AG04450 (cell line): ENCODE measurements at regions not wholly inside any gene's neighbourhood (a gene's known extent, or its start where the extent isn't known, plus 50 kb on each side); places are given as distances from the start of the nearest gene placed in this dataset.

ENCODE experiments used
- CTCF ChIA-PET: fragments of 300-600, 350-600 bp; formaldehyde crosslinking; extraction: SDS; loops from one replicate; lab custom pipeline; 2022; ENCODE audit warnings: antibody characterized with exemption, inconsistent platforms; lab: Charles Lee
- POLR2A ChIA-PET: fragments of 350-600 bp; formaldehyde crosslinking; extraction: SDS; loops from one replicate; lab custom pipeline; 2021; ENCODE audit warnings: antibody characterized with exemption, inconsistent platforms; lab: Yijun Ruan, JAX
- DNase-seq: peaks from one replicate; pipeline ENCODE4 v3.0.0-alpha.2; 2011; ENCODE audit warnings: low read depth, low spot score
- H3K27ac ChIP-seq: one replicate; pipeline ENCODE4 v1.5.1; 2012; ENCODE audit warnings: low read depth, low read length, control low read depth
- H3K27me3 ChIP-seq: one replicate; pipeline ENCODE4 v1.6.0; 2012; ENCODE audit warnings: low read length; ENCODE audit not compliant: control insufficient read depth, insufficient read depth
- H3K4me3 ChIP-seq: 2 replicates; pipeline ENCODE4 v1.5.1; 2011; ENCODE audit warnings: mild to moderate bottlenecking, low read depth, low read length, control low read depth
- H3K9me3 ChIP-seq: 2 replicates; pipeline ENCODE4 v1.5.1; 2012; ENCODE audit warnings: low read length; ENCODE audit not compliant: control insufficient read depth, insufficient read depth
- CTCF ChIP-seq: IDR thresholded peaks from 2 replicates; pipeline ENCODE4 v1.5.1; 2011; ENCODE audit warnings: low read depth, low read length, control low read depth, inconsistent platforms

- Histone ChIP-seq H3K27ac (no peak overlapping the region), H3K4me3 (no peak overlapping the region), H3K27me3 (no peaks in the 10 kb centered on the region), H3K9me3 (peaks cover 5% of the 10 kb centered on the region)
- no peak for TF ChIP-seq CTCF
- ChIA-PET POLR2A (no interaction called here), CTCF (no interaction called here)
- no peak for DNase-seq
These were observed 455.0 kb upstream of the DMAC1 start for GRCh38 chr9:8254541-8254940.

- peaks cover 5% of the 10 kb centered on the region; the same call in 1 of the 2 replicates for H3K9me3 ChIP-seq
- H3K27me3 ChIP-seq: no peaks in the 10 kb centered on the region
- no peak overlapping the region for H3K27ac ChIP-seq
- CTCF ChIA-PET: no interaction called here
- no peak for DNase-seq
- no peak overlapping the region for H3K4me3 ChIP-seq
- POLR2A ChIA-PET: no interaction called here
- TF ChIP-seq CTCF: no peak
These were observed 452.9 kb upstream of the DMAC1 start for GRCh38 chr9:8252445-8252844.

- POLR2A ChIA-PET: no interaction called here
- H3K4me3 ChIP-seq: no peak overlapping the region
- H3K9me3 ChIP-seq: peaks cover 5% of the 10 kb centered on the region; the same call in 1 of the 2 replicates
- CTCF ChIA-PET: no interaction called here
- no peaks in the 10 kb centered on the region for H3K27me3 ChIP-seq
- no peak overlapping the region for H3K27ac ChIP-seq
- no peak for TF ChIP-seq CTCF
- no peak for DNase-seq
These were observed 452.0 kb upstream of the DMAC1 start for GRCh38 chr9:8251566-8251965.

- no peak overlapping the region for H3K27ac ChIP-seq
- H3K9me3 ChIP-seq: no peaks in the 10 kb centered on the region
- DNase-seq: no peak
- ChIA-PET CTCF (no interaction called here), POLR2A (no interaction called here)
- TF ChIP-seq CTCF: no peak
- no peak overlapping the region for H3K4me3 ChIP-seq
- no peaks in the 10 kb centered on the region for H3K27me3 ChIP-seq
These were observed 445.0 kb upstream of the DMAC1 start for GRCh38 chr9:8244505-8245092.

GRCh38 chr9:8241201-8241600, 441.6 kb upstream of the DMAC1 start:
- Histone ChIP-seq H3K4me3 (no peak overlapping the region), H3K27me3 (no peaks in the 10 kb centered on the region), H3K9me3 (no peaks in the 10 kb centered on the region), H3K27ac (no peak overlapping the region)
- POLR2A ChIA-PET: no interaction called here
- no peak for TF ChIP-seq CTCF
- CTCF ChIA-PET: no interaction called here
- no peak for DNase-seq
